HG02588 (cell line): ENCODE measurements at regions not wholly inside any gene's neighbourhood (a gene's known extent, or its start where the extent isn't known, plus 50 kb on each side); places are given as distances from the start of the nearest gene placed in this dataset.

Experiments used
- ATAC-seq: cut with Tn5 transposase; IDR thresholded peaks from one replicate; pipeline ENCODE4 v1.9.1; 2021; ENCODE audit warnings: mild to moderate bottlenecking, moderate library complexity; ENCODE audit not compliant: unreplicated experiment

DNA sequence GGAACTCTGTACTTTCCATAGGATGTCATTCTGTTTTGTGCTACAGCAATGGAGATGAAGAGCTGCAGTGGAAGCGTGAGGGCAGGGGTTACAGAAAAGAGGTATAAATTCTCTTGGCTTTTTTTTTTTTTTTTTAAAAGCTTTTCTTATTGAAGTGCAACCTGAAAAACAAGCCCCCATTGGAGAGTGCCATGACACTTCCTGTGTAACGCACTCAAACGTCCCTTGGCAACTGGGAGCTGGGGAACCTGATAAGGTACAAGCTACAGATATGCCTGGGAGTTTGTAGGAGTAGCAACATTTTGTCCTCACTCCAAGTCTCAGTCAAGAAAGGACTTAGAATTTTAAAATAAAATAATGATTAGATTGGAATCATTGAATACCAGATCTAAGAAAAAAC lies 512.1 kb downstream of the RPS24 start:
- no peak for ATAC-seq

DNA sequence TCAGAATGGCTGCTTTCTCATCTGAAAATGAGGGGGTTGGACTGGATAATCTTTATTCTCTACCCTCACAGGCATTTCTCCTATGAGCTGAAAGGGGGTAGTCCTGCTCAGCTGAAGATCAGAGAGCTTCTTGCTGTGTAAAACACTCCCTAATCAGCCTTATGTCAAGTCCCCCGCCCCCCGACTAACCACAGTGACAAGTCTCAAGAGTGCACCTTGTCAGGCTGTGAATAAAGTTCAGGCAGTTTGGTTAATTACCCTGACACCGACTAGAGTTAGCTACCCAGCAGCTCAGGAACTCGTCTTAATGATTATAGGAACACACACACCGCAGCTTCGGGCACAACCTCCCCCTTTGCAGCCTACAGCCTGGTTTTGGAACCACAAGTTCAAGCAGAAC lies 513.7 kb downstream of the RPS24 start:
- no peak for ATAC-seq

DNA sequence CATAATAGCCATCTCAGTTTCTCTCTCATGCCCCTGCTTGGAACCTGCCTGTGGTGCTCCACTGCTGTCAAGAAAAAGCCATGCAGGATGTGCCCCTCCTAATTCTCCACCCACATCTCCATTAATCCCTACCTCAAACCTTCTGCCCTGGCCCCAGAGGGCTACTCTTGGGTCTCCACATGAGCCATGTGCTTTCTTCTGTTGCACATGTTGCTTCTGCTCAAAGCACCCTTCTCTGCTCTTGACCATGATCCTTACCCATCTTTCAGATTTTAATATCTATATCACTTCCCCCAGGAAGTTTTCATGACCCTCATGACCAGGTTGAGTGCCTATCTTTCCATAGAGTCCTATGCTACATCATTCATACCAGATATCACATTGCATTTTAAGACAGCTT lies 514.2 kb downstream of the RPS24 start:
- no peak for ATAC-seq

DNA sequence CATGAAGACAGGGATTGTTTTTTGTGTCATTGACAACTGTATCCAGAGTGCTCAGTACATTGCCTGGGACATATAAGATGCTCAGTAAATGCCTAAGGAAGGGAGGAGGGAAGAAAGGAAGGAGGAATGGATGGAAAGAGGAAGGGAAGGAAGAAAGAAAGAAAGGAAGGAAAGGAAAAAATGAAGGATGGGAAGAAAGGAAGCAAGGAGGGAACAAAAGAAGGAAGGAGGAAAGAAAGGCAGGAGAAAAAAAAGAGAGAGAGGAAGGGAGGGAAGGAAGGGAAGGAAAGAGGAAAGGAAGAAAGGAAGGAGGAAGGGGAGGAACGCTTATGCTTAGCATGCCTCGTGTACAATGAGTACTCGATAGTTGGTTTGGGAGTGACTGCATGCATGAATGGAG lies 514.7 kb downstream of the RPS24 start:
- ATAC-seq: no peak

DNA sequence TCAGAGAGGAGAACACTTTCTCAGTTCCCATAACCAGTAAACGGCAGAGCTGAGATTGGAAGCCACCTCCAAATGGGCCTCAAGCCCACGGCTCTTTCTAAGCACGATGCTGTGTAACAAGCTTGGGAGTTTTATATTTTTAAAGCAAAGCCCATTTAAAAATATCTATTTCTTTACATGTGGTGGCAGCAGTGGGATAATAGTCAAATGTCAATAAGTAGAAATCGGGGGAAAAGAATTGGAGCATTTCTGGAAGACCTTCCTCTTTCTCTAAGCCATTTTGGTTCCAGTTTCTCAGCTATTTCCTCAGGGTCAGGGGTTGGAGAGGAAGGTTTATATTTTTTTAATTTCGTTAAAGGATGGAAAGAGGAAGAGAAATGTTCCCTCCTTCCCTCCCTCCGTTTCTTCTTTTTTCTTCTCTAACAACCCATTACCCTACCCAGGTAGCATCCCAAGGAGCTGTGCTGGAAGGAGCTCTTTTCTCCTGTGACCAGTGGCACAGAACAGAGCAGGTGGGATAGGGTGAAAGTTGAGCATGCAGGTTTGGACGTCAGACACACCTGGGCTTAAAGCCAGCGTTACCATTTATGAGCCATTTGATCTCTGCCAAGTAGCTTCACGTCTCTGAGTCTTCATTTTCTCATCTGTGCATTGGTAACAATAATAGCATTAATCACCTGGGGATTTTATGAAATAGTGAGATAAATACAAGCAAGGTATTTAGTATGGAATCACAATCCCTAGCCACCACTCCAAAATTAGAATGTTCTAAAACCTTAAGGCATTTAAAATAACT lies 515.7 kb downstream of the RPS24 start:
- ATAC-seq: no peak

GRCh38 chr10:78550090-78550489 lies 516.4 kb downstream of the RPS24 start:
- no peak for ATAC-seq

GRCh38 chr10:78550716-78551115 lies 517.1 kb downstream of the RPS24 start:
- no peak for ATAC-seq

DNA sequence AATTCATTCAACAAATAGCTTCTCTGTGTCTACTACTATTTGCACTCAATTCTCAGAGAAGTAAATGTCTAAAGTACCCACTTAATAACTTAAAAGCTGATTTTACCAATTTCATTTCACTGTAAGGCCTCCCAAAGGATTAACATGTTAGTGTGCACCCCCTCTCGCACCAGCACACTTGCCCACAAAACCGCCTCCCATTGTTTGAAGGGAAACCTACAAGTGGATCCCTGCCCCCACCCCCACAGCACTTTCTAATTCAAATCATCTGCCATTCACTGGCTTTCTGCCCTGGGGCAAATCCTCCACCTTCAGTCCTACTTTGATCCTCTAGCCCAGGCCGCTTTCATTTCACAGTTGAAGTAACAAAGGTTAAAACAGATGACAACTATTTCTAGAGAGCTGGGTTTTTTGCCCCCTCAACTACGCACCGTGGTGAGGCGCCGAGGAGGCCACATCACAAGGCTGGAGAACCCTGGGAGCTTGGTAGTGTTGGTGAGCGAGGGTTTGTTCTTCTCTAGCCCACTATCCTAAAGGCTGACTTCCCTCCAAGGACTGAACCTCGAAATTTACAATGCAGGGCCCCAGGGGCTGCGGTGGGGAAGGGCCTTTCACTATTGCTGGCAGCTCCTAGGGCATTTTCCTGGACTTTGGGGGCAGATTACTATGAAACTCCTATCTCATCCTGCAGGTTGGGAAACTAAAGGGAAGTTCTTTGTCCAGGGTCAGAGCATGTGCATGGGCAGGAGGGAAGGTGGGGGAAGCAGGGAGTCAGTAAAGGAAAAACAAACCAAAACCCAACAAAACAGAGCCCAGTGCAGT lies 517.4 kb upstream of the ZMIZ1 start:
- no peak for ATAC-seq

GRCh38 chr10:78552261-78552811 lies 516.4 kb upstream of the ZMIZ1 start:
- ATAC-seq: no peak

GRCh38 chr10:78553792-78554191 lies 515.0 kb upstream of the ZMIZ1 start:
- no peak for ATAC-seq

DNA sequence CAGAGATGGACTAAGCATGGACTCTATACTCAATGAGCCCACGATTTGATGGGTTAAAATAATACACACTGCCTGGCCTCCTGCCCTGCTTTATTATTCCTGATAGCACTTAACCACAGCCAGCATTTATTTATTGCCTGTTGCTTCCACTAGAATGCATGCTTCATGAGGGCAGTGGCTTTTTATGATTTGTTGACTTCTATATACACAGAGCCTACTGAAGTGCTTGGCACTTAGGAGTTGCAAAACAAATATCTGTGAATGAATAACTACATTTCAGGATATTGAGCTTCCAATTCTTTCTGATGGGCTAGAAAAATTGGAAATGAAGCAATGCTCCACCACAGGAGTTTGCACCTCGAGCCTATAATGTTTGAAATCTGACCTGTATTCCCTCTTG lies 513.6 kb upstream of the ZMIZ1 start:
- ATAC-seq: no peak

DNA sequence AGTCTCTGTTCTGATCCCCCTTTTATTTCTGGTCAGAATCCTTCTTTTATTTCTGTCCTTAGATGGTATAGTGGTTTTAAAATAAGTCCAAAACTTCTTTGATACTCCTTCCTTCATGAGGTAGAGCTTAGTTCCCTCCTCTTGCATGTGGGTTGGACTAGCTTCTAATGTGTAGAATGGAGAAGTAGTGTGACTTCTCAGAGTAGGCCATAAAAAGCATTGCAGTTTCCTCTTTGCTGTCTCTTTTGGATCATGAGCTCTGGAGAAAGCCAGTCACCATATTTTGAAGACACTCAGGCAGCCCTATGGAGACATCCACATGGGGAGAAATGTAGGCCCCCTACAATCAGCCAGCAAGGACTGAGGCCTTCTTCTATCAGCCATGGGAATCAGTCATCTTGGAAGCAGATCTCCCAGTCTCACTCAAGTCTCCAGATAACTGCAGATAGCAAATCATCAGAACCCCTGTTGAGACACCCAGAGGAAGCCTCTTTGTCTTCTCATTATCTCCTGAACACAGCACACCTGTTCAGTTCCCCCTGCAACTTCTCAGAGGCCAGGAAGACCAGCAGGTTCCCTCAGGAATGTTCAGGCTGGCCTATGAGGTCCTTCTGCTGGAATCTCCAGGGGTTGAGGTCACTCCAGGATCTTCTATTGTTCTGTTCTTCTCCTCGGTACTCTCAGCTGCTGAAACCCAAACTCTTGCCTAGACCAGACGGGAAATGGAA lies 511.9 kb upstream of the ZMIZ1 start:
- ATAC-seq: no peak

DNA sequence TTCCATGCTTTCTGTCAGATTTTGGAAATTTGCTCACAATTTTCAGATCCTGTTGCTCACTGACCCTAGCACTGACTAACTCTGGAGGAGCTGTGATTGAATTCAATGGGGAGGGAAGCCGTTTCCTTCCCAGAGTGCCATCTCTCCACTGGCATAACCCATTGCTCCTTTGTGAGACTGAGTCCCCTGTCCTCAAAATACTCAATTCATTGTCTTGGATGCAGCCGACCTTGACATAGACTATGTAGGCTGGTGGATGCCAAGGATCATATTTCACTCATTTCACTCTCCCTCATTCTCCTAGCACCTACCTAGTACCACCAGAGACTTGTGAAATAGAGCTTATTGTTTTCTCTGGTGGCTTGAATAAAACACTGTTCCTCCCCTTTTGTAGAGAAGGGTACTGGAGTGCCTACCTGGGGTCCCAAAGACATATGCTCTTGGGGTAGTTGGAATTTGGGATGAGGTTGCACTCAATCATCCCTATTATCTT lies 511.3 kb upstream of the ZMIZ1 start:
- ATAC-seq: no peak

GRCh38 chr10:78559661-78560340 lies 509.0 kb upstream of the ZMIZ1 start:
- ATAC-seq: no peak

- no peak for ATAC-seq
Observed at GRCh38 chr10:78560341-78560688, 508.5 kb upstream of the ZMIZ1 start.

DNA sequence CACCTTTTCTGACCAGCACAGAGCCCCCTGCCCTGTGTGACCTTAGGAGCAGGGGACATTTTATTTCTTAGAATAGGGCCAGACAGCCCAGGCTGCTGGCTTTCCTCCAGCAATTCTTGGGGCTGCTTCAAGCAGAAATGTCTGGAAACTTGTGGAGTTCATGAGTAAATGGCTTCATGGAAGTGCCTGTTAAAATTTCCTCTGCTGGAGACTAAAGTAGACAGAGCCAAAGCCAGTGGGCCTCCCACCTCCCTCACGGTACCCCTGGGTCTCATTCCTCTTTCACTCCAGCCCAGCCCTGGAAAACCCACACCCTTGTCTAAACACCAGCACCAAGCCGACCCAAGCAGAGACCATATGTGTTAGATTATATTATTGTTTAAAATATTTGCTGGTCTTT lies 505.5 kb upstream of the ZMIZ1 start:
- ATAC-seq: no peak

GRCh38 chr10:78565841-78566240 lies 502.9 kb upstream of the ZMIZ1 start:
- ATAC-seq: no peak

DNA sequence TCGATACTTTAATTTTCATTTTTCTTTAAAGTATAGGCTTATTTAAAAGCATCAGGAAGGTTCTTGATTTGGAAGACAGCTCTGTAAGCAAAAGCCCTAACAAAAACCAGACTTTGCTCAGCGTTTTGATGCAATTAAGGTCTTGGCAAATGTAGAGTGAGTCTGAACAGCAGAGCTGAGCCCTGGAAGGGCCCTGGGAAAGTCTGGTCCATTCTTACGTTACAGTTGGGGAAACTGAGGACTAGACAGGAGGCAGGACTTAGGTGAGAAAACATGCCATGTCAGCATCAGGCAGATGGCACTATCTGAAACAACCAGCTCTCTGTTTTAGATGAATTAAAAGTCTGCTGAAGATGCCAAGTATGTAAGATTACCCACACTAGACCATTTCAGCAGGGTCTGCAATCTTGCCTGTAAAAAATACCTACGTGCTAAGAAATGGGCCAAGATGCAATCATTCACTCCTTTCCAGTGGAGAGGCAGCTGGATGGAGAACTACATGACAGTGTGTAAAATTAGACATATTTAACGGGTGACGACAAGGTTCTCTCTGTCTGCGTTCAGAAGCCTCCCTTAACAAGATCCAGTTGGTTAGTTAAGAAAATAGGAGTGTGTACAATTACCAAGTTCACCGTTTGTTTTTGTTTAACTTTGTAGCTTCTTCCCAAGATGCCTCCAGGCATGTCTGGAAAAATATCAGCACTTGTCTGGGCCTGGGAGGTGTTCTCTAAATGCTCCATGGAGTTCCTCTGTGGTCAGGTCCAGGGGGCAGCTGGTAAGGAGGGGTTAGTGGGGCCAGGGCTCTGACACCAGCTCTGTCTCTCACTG lies 502.3 kb upstream of the ZMIZ1 start:
- ATAC-seq: no peak

- ATAC-seq: no peak
Observed at GRCh38 chr10:78567680-78568455, 500.9 kb upstream of the ZMIZ1 start.
